Esophagus muscularis mucosa (tissue), 4 donors: ENCODE measurements at regions not wholly inside any gene's neighbourhood (a gene's known extent, or its start where the extent isn't known, plus 50 kb on each side); places are given as distances from the start of the nearest gene placed in this dataset.

Experiments
- DNase-seq: peaks from one replicate; pipeline ENCODE4 v3.0.0-alpha.2; 2017; ENCODE audit errors: extremely low spot score
- H3K27ac ChIP-seq, 4 donors: fragments of 200-600 bp; sonication (generic); replicated peaks in 1 of 4; 1 replicate in 3 of 4; 2 replicates in 1 of 4; pipeline ENCODE4 v1.5.1; 2016 to 2019; ENCODE audit warnings: mild to moderate bottlenecking in 1 of 4
- H3K27me3 ChIP-seq, 4 donors: fragments of 200-600 bp; sonication (generic); one replicate each; pipeline versions ENCODE4 v1.5.1 to v1.6.0; 2016 to 2019
- H3K36me3 ChIP-seq, 4 donors: fragments of 200-600 bp; sonication (generic); one replicate each; pipeline ENCODE4 v1.5.1; 2016 to 2019
- H3K4me1 ChIP-seq, 4 donors: fragments of 200-600 bp; sonication (generic); one replicate each; pipeline ENCODE4 v1.5.1; 2016 to 2019
- H3K4me3 ChIP-seq, 4 donors: fragments of 200-600 bp; sonication (generic); 1 replicate in 2 of 4; 2 replicates in 2 of 4; pipeline ENCODE4 v1.5.1; 2016 to 2019; ENCODE audit warnings: mild to moderate bottlenecking in 4 of 4, moderate library complexity in 1 of 4
- H3K9me3 ChIP-seq, 4 donors: fragments of 200-600 bp; sonication (generic); 1 replicate in 3 of 4; 2 replicates in 1 of 4; pipeline ENCODE4 v1.5.1; 2016 to 2019
- EP300 ChIP-seq: sonication (generic); formaldehyde crosslinking; IDR thresholded peaks from one replicate; pipeline ENCODE4 v1.6.1; 2017; ENCODE audit warnings: antibody characterized with exemption
- POLR2A ChIP-seq: fragments of 450-650 bp; IDR thresholded peaks from one replicate; pipeline ENCODE4 v1.6.1; 2017; ENCODE audit warnings: antibody characterized with exemption, moderate library complexity, mild to moderate bottlenecking, low read depth
- POLR2AphosphoS5 ChIP-seq, 2 donors: sonication (generic); formaldehyde crosslinking; IDR thresholded peaks; one replicate each; pipeline ENCODE4 v1.6.1; 2017; ENCODE audit warnings: antibody characterized with exemption in 2 of 2
- WGBS: methylation state at CpG from one replicate; pipeline ENCODE4 v1.1.5; 2018; 5-methylcytosine and 5-hydroxymethylcytosine counted together
- intact Hi-C: fragments of 100-400 bp; cut with DNase I; formaldehyde crosslinking; loops from one replicate; pipeline ENCODE4 v1.15.1; 2023
- TF ChIP-seq, protein P1 (sequence below), 3 experiments: fragments of 200-600 bp in 2 of 3; fragments of 450-650 bp in 1 of 3; sonication (generic) in 2 of 3; IDR thresholded peaks; one replicate each; pipeline ENCODE4 v1.5.1; 2017 to 2019; ENCODE audit warnings: antibody characterized with exemption in 3 of 3, mild to moderate bottlenecking in 2 of 3, moderate library complexity in 1 of 3

- 95% methylated on average over 2 of the region's 2 CpGs for WGBS
- TF ChIP-seq EP300 (no peak), POLR2AphosphoS5 (IDR thresholded peaks at IDR 0.05) (no peak), POLR2A (no peak)
- TF ChIP-seq, protein P1, sequence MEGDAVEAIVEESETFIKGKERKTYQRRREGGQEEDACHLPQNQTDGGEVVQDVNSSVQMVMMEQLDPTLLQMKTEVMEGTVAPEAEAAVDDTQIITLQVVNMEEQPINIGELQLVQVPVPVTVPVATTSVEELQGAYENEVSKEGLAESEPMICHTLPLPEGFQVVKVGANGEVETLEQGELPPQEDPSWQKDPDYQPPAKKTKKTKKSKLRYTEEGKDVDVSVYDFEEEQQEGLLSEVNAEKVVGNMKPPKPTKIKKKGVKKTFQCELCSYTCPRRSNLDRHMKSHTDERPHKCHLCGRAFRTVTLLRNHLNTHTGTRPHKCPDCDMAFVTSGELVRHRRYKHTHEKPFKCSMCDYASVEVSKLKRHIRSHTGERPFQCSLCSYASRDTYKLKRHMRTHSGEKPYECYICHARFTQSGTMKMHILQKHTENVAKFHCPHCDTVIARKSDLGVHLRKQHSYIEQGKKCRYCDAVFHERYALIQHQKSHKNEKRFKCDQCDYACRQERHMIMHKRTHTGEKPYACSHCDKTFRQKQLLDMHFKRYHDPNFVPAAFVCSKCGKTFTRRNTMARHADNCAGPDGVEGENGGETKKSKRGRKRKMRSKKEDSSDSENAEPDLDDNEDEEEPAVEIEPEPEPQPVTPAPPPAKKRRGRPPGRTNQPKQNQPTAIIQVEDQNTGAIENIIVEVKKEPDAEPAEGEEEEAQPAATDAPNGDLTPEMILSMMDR (IDR thresholded peaks at IDR 0.05) = no peak
- H3K4me3 ChIP-seq = no peak overlapping the region
- DNase-seq = no peak
- H3K4me1 ChIP-seq = no peaks in the 10 kb centered on the region
- no peaks in the 10 kb centered on the region for H3K27me3 ChIP-seq
- H3K36me3 ChIP-seq = no peaks in the 10 kb centered on the region
- peaks cover 0 to 36% (median 25%) of the 10 kb centered on the region in 4 donors for H3K9me3 ChIP-seq
- intact Hi-C loops = no loop called here
- no peak overlapping the region for H3K27ac ChIP-seq
These were observed 612.3 kb downstream of the KCNH5 start for GRCh38 chr14:62432955-62433354.

DNA sequence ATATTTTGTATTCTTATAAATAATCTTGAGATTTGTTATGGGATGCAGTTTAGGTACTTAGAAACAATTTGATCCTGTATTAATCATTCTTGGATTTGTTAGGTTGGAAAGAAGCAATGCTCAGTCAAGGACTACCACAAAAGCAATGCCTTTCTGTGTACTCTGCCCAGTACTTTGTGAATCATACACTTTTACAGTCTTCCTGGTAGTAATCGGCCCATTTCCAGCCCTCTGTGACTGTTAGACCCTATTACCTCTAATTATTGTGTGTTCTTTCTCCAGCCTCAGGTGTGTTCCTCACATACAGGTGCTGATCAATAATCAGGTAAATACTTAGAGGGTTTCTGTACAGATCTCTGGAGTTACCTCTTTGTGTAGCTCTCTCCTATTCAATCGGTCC lies 609.0 kb downstream of the KCNH5 start:
- WGBS = 50% methylated on average over 2 of the region's 2 CpGs
- intact Hi-C loops = no loop called here
- no peak overlapping the region for H3K4me3 ChIP-seq
- H3K27ac ChIP-seq = no peak overlapping the region
- H3K27me3 ChIP-seq = no peaks in the 10 kb centered on the region
- H3K4me1 ChIP-seq = no peaks in the 10 kb centered on the region
- peaks cover 0 to 60% (median 47%) of the 10 kb centered on the region in 4 donors for H3K9me3 ChIP-seq
- TF ChIP-seq, protein P1 (IDR thresholded peaks at IDR 0.05) = no peak
- TF ChIP-seq EP300 = no peak
- TF ChIP-seq POLR2A = no peak
- no peak for TF ChIP-seq POLR2AphosphoS5 (IDR thresholded peaks at IDR 0.05)
- H3K36me3 ChIP-seq = no peaks in the 10 kb centered on the region
- DNase-seq = no peak

- Histone ChIP-seq H3K27ac (no peak overlapping the region), H3K4me1 (no peaks in the 10 kb centered on the region), H3K9me3 (peaks cover 0 to 41% (median 28%) of the 10 kb centered on the region in 4 donors), H3K27me3 (no peaks in the 10 kb centered on the region), H3K4me3 (no peak overlapping the region), H3K36me3 (no peaks in the 10 kb centered on the region)
- intact Hi-C loops = no loop called here
- TF ChIP-seq POLR2A (no peak), POLR2AphosphoS5 (IDR thresholded peaks at IDR 0.05) (no peak), EP300 (no peak)
- TF ChIP-seq, protein P1 (IDR thresholded peaks at IDR 0.05) = no peak
- DNase-seq = no peak
- 63% methylated on average over 2 of the region's 2 CpGs for WGBS
These were observed 606.0 kb downstream of the KCNH5 start for GRCh38 chr14:62439210-62439609.

- intact Hi-C loops = no loop called here
- no peaks in the 10 kb centered on the region for H3K4me1 ChIP-seq
These were observed 601.5 kb downstream of the KCNH5 start for GRCh38 chr14:62443796-62444195.

DNA sequence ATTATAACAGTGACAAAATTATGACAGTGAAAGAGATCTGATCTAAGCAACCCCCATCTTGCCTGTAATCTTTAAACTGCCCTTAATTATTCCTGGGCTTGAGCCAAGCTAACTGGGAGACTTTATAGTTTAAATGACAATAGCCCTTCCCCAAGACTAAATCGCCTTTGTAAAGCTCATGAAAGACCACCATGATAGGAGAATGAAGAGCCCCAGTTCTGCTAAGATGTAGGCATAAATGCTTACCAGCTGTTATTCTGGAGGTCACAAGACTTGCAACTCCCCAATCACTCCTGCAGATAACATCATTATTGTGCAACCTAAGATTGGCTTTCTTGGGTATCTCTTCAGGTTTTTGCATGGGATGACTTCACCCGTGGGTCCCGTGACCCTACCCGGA lies 599.7 kb downstream of the KCNH5 start:
- Histone ChIP-seq H3K4me3 (no peak overlapping the region), H3K36me3 (no peaks in the 10 kb centered on the region), H3K4me1 (no peaks in the 10 kb centered on the region), H3K27ac (no peak overlapping the region), H3K9me3 (peaks cover 0 to 7% (median 2%) of the 10 kb centered on the region in 4 donors), H3K27me3 (no peaks in the 10 kb centered on the region)
- intact Hi-C loops = no loop called here
- WGBS = 85% methylated on average over 4 of the region's 4 CpGs
- no peak for DNase-seq
- TF ChIP-seq POLR2AphosphoS5 (IDR thresholded peaks at IDR 0.05) (no peak), POLR2A (no peak), EP300 (no peak)
- TF ChIP-seq, protein P1 (IDR thresholded peaks at IDR 0.05) = no peak

More at GRCh38 chr14:62443796-62444195, 601.5 kb downstream of the KCNH5 start:
- TF ChIP-seq POLR2AphosphoS5 (IDR thresholded peaks at IDR 0.05) = no peak
- TF ChIP-seq, protein P1 (IDR thresholded peaks at IDR 0.05) = no peak
- TF ChIP-seq EP300 = no peak
- no peak for TF ChIP-seq POLR2A
- Histone ChIP-seq H3K27ac (no peak overlapping the region), H3K9me3 (peaks cover 0 to 23% (median 19%) of the 10 kb centered on the region in 4 donors), H3K27me3 (no peaks in the 10 kb centered on the region), H3K4me3 (no peak overlapping the region), H3K36me3 (no peaks in the 10 kb centered on the region)
- DNase-seq = no peak
- WGBS = 59% methylated on average over 2 of the region's 3 CpGs
